Lower leg skin (tissue), 4 donors: ENCODE measurements at regions not wholly inside any gene's neighbourhood (a gene's known extent, or its start where the extent isn't known, plus 50 kb on each side); places are given as distances from the start of the nearest gene placed in this dataset.

ENCODE experiments used
- DNase-seq, 2 donors: peaks; one replicate each; pipeline ENCODE4 v3.0.0-alpha.2; 2019; ENCODE audit warnings: low spot score in 2 of 2
- H3K4me3 ChIP-seq: fragments of 200-600 bp; sonication (generic); 2 replicates; pipeline ENCODE4 v1.5.1; 2017; ENCODE audit warnings: mild to moderate bottlenecking, low read depth; ENCODE audit not compliant: poor library complexity, severe bottlenecking
- POLR2A ChIP-seq, 2 donors: fragments of 450-650 bp; IDR thresholded peaks; one replicate each; pipeline ENCODE4 v1.6.1; 2016 to 2017; ENCODE audit warnings: antibody characterized with exemption in 2 of 2, mild to moderate bottlenecking in 1 of 2, moderate library complexity in 1 of 2
- WGBS, 2 donors: methylation state at CpG; one replicate each; pipeline ENCODE4 v1.1.5; 2018; 5-methylcytosine and 5-hydroxymethylcytosine counted together
- intact Hi-C: fragments of 100-400 bp; cut with DNase I; formaldehyde crosslinking; loops from one replicate; pipeline ENCODE4 v1.15.0; 2023; ENCODE audit warnings: low total_unique reads
- TF ChIP-seq, protein P1 (sequence below), 3 donors: fragments of 450-650 bp; IDR thresholded peaks; one replicate each; pipeline ENCODE4 v1.5.1; 2016; ENCODE audit warnings: antibody characterized with exemption in 3 of 3, mild to moderate bottlenecking in 3 of 3, moderate library complexity in 2 of 3

- TF ChIP-seq, protein P1, sequence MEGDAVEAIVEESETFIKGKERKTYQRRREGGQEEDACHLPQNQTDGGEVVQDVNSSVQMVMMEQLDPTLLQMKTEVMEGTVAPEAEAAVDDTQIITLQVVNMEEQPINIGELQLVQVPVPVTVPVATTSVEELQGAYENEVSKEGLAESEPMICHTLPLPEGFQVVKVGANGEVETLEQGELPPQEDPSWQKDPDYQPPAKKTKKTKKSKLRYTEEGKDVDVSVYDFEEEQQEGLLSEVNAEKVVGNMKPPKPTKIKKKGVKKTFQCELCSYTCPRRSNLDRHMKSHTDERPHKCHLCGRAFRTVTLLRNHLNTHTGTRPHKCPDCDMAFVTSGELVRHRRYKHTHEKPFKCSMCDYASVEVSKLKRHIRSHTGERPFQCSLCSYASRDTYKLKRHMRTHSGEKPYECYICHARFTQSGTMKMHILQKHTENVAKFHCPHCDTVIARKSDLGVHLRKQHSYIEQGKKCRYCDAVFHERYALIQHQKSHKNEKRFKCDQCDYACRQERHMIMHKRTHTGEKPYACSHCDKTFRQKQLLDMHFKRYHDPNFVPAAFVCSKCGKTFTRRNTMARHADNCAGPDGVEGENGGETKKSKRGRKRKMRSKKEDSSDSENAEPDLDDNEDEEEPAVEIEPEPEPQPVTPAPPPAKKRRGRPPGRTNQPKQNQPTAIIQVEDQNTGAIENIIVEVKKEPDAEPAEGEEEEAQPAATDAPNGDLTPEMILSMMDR (IDR thresholded peaks at IDR 0.05) = no peak
- TF ChIP-seq POLR2A (IDR thresholded peaks at IDR 0.05) = no peak
- intact Hi-C loops = no loop called here
- WGBS, 2 donors = 92 to 93% methylated on average over 6 of the region's 6 CpGs
Observed at GRCh38 chr5:38107096-38107495, 151.3 kb upstream of the EGFLAM start.

DNA sequence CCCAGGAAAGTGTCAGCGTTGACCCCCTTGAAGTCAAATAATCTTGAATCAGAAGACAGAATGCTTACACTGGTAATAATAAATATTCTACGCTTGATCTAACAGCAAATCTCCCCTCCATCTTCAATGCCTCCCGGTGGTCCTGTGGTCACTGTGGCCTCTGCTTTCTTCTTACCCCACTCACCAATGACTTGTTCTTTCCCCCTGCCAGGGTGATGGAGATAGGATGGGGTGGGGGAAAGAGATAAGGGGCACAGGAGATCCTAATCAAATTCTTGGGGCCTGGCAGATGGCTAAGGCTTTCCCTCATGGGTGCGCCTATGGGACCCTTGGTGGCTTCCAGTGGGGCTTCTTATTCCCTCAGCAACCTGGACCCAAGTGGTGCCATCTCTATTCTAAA lies 152.6 kb upstream of the EGFLAM start:
- no peak for DNase-seq
- no peak for TF ChIP-seq POLR2A (IDR thresholded peaks at IDR 0.05)
- TF ChIP-seq, protein P1 (IDR thresholded peaks at IDR 0.05) = no peak
- WGBS, 2 donors = 84 to 87% methylated on average over 4 of the region's 4 CpGs
- no peak overlapping the region for H3K4me3 ChIP-seq
- intact Hi-C loops = no loop called here

More at GRCh38 chr5:38107096-38107495, 151.3 kb upstream of the EGFLAM start:
- H3K4me3 ChIP-seq = no peak overlapping the region
- no peak for DNase-seq

- no peak for DNase-seq
- intact Hi-C loops = no loop called here
- 79 to 85% methylated on average over 3 of the region's 3 CpGs for WGBS, 2 donors
- H3K4me3 ChIP-seq = no peak overlapping the region
- TF ChIP-seq, protein P1 (IDR thresholded peaks at IDR 0.05) = no peak
- TF ChIP-seq POLR2A (IDR thresholded peaks at IDR 0.05) = no peak
Observed at GRCh38 chr5:38105231-38105570, 153.2 kb upstream of the EGFLAM start.

DNA sequence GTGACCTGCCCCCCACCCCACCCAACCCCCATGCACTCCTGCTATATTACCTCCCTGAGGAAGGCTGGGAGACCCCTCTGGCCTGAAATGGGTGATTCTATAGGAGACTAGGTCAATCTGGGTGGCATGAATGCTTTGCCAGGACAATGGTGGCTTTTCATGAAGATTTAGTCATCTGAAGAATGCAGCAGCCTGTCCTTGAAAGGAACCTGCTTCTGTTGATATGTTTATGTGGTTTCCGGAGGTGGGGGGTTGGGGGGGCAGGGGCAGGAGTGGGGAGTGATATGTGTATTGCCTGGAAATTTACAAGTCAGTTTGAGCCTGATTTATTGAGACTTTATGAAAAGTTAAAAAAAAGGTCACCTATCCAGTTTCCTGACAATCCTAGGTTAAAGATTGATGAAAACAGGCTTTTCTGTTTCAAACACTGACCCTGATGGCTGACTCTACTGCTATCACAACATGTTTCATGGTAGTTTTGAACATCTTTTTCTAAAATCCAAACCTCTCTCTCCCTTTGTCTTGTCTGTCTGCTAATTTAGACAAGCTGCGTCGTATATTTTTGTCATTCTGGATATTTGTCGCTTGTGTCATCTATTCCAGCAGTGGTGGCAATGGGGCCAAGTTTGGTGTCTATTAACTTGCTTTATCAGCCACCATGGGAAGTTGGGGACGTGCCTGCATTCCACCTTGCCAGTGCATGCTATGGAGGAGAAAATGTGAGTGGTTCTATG lies 153.7 kb upstream of the EGFLAM start:
- intact Hi-C loops = no loop called here
- no peak for DNase-seq
- 51 to 61% methylated on average over 5 of the region's 5 CpGs for WGBS, 2 donors
- TF ChIP-seq POLR2A (IDR thresholded peaks at IDR 0.05) = no peak
- TF ChIP-seq, protein P1 (IDR thresholded peaks at IDR 0.05) = no peak
- no peak overlapping the region for H3K4me3 ChIP-seq

DNA sequence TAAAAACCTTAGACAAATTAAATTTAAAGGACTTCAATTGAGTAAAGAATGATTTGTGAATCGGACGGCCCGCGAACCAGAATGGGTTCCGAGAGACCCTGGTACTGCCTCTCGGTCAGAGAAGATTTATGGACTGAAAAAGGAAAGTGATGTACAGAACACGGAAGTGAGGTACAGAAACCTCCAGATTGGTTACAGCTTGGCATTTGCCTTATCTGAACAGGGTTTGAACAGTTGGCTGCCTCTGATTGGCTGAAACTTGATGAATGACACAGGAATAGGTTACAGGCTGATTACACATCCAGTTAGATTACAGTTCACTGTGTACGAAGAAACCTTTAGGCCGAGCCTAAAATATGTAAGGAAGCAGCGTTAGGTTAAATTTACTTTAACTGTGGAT lies 156.5 kb upstream of the EGFLAM start:
- DNase-seq = no peak
- intact Hi-C loops = no loop called here
- no peak for TF ChIP-seq POLR2A (IDR thresholded peaks at IDR 0.05)
- TF ChIP-seq, protein P1 (IDR thresholded peaks at IDR 0.05) = no peak
- 93% methylated on average over 10 of the region's 10 CpGs for WGBS, 2 donors
- no peak overlapping the region for H3K4me3 ChIP-seq
